Endothelial cell of umbilical vein (primary cell): ENCODE measurements at regions not wholly inside any gene's neighbourhood (a gene's known extent, or its start where the extent isn't known, plus 50 kb on each side); places are given as distances from the start of the nearest gene placed in this dataset.

Experiments used
- CTCF ChIP-seq, 2 donors: IDR thresholded peaks; 1 replicate in 1 of 2; 2 replicates in 1 of 2; pipeline ENCODE4 v1.5.1; 2011; ENCODE audit warnings: low read length in 2 of 2, mild to moderate bottlenecking in 2 of 2, moderate library complexity in 2 of 2, control low read depth in 1 of 2, inconsistent platforms in 1 of 2, low read depth in 1 of 2; ENCODE audit not compliant: insufficient read depth in 1 of 2; ENCODE audit errors: extremely low read depth in 1 of 2
- EZH2 ChIP-seq: IDR thresholded peaks from 2 replicates; pipeline ENCODE4 v1.6.1; 2012; ENCODE audit warnings: borderline replicate concordance, low read depth, mild to moderate bottlenecking, moderate library complexity, low read length, inconsistent platforms; ENCODE audit not compliant: severe bottlenecking
- MAX ChIP-seq: IDR thresholded peaks from 2 replicates; pipeline ENCODE4 v1.6.1; 2011; ENCODE audit not compliant: insufficient read depth, insufficient read length
- MYC ChIP-seq: IDR thresholded peaks from one replicate; pipeline ENCODE4 v1.6.1; 2011; ENCODE audit warnings: mild to moderate bottlenecking, low read depth, low read length
- POLR2A ChIP-seq: IDR thresholded peaks from 2 replicates; pipeline ENCODE4 v1.6.1; 2012; ENCODE audit warnings: low read depth, mild to moderate bottlenecking, control low read depth, low read length
- POLR2AphosphoS5 ChIP-seq: IDR thresholded peaks from 2 replicates; pipeline ENCODE4 v1.6.1; 2012; ENCODE audit warnings: low read depth, mild to moderate bottlenecking, control low read depth, low read length, moderate library complexity; ENCODE audit not compliant: insufficient read depth

GRCh38 chrX:43380704-43381103 lies 275.4 kb upstream of the MAOA start:
- TF ChIP-seq MYC, result no peak
- no peak for TF ChIP-seq POLR2AphosphoS5
- TF ChIP-seq MAX, result no peak
- no peak for TF ChIP-seq CTCF (IDR thresholded peaks at IDR 0.05; ENCODE audit: extremely low read depth in 1 of 2, insufficient read depth in 1 of 2, low read depth in 1 of 2, low read length in 2 of 2)
- no peak for TF ChIP-seq POLR2A
- no peak for TF ChIP-seq EZH2
